DMS 273 (cell line): ENCODE measurements at regions not wholly inside any gene's neighbourhood (a gene's known extent, or its start where the extent isn't known, plus 50 kb on each side); places are given as distances from the start of the nearest gene placed in this dataset.
A peak's percentile ranks its signal among the peaks of the same experiment; 100 is the strongest.

Source experiments
- DNase-seq: peaks from one replicate; lab custom pipeline; 2025; ENCODE audit not compliant: unreplicated experiment; lab: John Stamatoyannopoulos, UW

DNA sequence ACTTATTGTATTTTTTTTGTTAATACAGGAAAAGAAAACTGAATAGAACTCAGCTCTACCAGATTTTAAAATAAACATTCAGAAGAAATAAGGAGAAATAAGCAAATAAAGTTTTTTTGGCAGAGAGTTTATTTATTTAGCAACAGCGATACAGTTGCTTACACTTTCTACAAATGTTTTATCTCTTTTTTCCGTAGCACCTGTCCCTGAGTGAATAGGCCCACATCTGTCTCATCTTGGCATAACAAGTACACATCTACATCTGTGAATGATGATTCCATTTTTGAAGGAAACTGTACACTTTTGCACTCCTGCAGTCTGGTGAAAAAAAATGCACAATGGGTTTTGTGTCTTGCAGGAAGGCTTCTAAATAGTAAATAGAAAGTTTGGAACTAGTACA lies 783.6 kb upstream of the ZEB2 start:
- no peak for DNase-seq

DNA sequence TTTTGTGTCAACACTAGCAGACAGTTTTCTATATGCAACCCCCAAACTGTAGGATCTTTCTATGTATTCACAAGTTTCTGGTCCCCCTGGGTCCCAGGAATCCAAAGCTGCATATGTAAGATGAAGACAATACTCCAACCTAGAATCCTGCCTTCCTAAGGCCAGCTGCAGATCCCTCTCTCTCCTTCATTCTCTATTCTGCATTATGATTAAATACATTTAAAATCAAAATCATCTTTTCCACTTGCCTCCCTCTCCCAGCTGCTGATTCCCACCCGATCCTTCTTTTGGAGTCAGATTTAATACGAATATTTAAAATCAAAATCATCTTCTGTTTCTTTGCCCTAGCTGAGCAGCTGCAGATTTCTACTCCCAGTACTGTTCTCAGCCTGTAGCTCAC lies 783.0 kb upstream of the ZEB2 start:
- DNase-seq = no peak

DNA sequence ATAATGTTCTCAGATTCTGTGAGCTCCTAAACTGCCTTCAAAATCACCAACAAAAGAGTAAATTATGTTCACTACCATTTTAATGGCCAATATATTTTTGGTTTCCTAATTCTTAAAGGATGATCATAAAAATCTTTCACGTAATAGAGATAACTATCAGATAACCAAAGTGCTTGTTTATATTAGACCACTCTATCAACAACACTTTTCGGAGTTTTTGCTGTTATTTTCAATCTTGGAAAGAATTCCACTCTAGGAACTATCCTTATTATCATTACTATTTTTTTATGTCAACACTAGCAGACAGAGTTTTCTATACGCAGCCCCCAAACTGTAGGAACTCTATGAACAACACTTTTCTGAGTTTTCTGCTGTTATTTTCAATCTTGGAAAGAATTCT lies 782.5 kb upstream of the ZEB2 start:
- DNase-seq = no peak

DNA sequence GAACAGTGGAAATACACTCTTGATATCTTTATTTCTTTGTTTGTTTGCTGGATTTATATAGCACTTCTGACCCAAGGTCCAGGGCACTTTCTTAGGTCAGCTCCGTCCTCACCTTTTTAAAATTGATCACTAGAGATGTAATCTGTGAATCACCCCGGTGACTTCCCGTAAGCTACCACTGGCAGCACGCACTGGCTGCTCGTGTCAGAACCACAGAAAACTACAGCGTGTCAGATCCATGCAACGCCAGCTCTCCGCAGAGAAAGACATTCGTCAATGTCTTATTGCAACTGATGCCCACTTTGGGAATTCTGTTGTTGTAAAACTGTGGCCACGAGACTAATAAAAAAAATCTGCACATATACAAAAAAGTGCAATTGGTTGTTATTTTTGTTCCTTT lies 779.4 kb upstream of the ZEB2 start:
- no peak for DNase-seq

DNA sequence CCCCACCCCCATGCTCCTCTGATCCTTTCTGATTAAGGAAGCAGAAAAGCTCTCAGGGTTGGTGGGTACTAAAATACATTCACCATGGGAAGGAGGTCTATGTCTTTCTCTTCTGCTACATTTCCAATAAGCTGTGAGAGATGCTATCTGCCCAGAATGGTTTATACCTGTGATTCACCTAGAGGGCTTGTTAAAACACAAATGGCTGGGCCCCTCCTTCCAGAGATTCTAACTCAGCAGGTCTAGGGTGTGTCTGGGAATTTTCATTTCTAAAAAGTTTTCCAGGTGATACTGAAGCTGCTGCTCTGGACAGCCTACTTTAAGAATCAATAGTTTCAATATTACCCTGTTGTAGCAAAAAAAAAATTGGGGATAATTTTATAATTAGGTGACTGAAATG lies 772.2 kb upstream of the ZEB2 start:
- DNase-seq = no peak

DNA sequence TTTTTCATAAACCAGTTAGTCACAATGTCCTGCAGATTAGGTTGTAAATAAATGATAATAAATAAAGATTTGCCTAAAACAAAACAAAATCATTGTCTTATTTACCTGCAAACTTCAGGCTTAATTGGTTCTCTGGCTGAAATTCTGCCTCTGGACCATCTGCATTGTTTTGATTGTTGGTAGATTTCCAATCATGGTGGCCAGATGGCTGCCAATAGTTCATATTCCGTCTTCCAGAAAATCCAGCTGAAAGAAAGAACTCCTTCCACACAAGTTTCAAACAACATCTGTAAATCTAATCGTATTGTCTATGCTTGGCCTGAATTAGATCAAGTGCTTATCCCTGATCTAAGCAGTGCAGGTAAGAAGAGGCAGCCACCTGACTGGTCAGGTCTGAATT lies 771.1 kb upstream of the ZEB2 start:
- peak; percentile 19 for DNase-seq

DNA sequence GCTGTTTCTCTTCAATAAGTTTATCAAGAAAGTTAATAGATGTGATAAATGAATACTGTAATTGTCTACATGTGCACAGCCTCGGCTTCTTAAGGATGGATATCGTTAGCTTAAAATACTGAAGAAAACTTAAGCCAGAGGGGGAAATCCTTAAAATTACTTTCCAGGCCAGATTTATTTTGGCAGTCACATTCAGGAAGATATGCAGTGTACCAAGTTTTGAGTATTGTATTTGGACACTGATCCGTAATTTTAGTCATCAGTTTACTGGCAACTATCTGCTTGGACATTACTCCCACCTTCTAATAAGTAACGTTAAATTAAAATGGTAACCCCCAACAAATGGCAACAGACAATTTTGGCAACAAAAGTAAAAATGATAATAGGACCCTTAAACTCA lies 770.0 kb upstream of the ZEB2 start:
- DNase-seq = no peak

DNA sequence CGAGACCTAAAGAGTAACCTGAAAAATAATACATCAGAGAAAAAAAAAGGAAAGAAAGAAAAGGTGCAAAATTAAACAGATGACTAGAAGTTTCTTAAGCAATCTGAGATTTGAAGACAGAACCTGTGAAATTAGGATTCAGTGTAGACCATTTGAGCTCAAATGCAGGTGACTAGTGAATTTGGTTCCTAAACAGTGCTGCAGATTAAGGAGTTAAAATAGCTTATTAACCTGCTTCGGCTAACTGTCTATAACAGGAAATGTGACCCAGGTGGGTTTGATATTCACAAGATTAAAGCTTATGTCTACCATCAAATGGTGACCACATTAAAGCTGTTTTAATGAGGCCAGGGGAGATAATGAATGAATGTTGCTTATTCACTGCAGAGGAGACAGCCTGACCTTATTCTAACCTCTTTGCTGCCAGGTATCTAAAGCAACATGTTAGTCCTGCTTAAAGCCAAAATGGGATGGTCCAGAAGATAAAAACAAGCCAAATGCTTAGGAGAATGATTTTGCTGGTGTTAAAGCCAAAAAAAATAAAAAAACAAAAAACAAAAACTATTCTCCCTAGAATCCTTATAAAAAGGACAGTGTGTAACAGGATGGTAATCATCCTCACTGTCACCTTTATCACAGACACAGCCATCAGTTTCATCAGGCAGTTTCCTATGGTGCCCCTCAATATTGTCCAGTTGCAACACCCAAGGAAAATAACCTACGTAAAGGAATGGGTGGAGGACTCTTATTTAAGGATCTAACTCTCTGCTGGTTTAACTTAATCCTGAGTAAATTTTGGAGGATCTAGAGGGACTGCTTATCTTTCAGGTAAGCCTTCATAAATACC lies 769.0 kb upstream of the ZEB2 start:
- DNase-seq = no peak

DNA sequence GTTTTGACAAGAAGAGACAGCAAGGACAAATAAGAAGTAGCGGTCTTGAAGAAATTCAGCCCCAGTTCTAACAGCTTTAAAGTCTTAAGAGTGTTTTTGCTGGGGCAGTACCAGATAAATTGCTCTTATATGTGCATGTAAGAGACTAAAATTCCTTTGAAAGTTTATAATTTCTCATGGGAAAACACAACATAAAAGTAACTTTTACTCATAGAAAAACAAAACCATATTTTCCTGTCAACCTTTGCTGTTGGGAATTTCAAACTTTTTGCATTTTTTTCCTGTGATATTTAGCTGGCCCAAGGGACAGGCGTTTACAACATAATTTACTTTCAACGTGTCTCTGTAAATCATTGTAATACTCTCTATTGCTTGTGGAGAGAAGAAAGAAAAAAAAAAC lies 767.8 kb upstream of the ZEB2 start:
- DNase-seq = no peak

DNA sequence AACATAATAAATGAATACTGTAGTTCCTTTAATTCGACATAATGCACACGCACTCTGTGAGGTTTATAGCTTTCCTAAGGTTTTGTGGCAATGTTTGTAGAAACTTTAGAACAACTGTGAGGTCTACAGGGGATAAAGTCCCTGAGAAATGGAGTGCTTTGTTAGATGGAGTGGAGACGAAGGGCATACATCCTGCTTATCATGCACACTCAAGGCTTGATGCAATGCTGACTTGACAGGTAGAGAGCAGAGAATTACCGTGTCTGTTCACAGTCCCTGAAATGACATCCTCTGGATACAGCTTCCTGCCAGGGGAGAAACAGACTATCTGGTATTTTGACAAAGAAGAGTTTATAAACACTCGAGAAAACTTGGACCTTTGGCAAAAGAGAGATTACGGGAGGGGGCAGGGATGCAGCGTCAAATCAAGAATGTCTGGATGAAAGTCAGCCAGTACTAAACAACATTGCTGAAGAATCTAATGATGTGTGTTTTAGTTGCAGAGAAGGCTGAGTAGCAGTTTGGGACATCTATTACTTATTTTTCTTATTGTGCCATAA lies 766.9 kb upstream of the ZEB2 start:
- DNase-seq = no peak

DNA sequence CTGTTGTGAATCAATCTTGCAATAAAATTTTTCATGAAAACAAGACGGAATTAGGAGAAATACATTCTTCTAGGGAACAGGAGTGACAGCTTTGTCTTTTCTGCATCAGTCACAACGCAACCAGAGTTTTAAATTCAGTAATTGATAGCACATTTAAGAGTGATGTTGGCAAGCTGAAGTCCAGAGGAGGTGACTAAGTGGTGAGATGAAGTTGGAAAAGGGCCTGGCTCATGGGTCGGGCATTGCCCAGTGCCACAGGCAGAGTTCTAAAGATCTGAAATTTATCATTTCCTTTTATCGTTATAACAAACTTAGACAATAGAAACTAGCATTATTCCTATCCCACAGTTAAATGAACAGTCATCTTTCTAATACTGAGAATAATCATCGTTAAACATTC lies 764.6 kb upstream of the ZEB2 start:
- no peak for DNase-seq

DNA sequence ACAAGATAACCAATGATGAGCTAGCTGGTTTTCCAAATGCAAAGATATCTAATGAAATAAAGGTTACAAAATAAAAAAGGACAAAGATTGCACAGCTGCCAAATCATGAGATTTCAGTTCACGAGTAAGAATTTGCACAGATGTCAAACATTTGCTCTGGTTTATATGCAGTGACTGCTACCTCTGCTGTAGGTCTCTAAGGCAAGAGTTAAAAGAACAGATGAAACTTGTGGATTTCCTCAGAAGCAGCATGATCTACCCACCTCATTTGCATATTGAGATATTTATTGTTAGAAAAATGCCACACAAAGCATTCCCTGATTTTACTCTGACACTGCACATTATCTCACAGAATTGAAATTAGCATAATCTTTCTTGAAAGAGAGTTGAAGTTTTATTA lies 763.2 kb upstream of the ZEB2 start:
- DNase-seq = peak; percentile 26

DNA sequence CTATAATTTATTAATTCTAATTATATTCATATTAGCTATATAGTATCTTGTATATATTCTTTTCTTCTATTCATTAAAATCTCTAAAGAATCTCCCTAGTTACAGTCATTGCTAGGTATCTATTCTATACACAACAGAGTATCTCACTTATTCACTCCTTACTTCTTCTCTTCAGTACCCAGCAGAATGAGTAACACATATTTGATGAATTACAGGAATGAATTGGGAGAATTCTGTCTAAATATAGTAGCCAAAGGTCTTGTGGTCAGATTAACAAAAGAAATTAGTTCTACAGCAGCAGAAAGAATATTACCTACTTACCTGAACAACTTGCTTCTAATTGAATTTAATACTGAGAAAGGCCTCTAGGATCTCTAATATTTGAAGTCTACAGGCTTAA lies 758.0 kb upstream of the ZEB2 start:
- DNase-seq = no peak

DNA sequence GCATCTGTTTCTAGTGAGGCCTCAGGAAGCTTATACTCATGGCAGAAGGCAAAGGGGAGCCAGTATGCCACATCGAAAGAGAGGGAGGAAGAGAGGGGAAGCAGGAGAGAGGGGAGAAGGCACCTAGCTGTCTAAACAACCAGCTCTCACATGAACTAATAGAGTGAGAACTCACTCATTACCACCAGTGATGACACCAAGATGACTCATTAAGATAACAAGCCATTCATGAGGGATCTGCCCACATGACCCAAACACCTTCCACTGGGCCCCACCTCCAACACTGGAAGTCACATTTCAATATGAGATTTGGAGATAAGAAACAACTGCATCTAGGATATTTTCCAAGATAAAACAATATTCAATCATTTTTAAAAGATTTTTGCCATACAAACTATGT lies 753.9 kb upstream of the ZEB2 start:
- no peak for DNase-seq

DNA sequence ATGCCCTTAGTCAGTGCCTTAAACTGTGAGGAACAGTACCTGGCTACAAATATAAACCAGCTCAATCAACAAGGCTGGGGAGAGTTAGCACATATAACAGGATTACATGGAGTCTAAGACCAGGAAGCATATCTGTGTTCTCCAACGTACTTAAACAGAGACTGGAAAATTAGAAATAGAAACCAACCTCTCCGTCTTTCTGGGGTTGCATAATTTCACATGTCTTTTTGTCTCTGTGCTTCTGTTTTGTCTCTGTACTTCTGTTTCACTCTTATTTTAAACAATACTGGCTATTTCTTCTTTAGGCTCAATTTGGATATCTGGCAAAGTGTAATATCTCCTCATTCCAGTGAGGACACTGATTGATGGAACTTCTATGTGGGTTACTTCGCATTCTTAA lies 749.0 kb upstream of the ZEB2 start:
- no peak for DNase-seq

DNA sequence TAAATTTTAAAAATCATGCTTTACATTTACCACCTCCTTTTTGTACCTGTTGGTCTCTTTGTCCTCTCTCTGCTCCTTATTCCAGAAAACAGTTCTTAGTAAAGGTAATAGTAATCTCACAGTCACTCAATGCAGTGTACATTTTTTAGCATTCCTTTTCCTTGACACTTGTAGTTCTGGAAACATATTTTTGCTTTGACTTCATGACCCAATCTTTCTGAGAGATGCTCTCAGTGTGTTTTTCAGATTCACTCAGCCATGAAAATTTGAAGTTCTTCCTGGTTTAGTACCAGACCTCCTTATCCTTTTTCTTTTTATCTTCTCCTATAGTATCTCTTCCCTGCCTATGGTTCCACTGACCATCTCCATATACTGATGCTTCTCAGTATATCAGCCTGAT lies 747.5 kb upstream of the ZEB2 start:
- no peak for DNase-seq

DNA sequence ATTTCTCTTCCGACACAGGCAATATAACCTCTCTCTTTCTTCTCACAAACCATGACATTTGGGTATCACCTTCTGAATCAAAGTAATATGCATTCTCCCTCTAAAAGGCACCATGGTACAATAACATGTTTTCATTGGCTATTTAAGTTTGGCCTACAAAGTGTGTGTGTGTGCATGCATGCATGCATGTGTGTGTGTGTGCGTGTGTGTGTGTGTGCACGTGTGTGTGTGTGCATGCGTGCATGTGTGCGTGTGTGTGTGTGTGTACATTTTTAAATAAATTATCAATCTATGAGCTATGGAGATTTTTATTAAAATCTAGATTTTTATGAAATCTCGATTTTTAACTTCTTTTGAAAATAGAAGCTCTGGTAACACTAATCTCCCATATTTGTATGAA lies 745.3 kb upstream of the ZEB2 start:
- DNase-seq = no peak

DNA sequence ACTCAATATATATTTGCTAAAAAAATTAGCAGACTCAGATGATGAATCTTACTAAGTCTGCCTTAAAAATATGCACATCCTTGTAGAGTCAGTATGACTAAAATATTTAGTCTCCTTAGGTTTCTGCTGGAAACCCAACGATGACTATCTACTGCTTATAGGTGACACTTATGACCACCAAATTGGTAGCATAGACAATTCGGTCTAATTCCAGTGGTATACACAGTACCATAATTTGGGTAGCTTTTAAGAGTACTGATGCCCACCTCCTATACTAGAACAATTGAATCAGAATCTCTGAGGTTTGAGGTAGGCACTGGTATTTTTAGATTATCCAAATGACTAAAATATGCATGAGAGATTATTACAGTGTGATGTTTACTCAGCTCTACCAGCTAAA lies 740.8 kb upstream of the ZEB2 start:
- DNase-seq = no peak

DNA sequence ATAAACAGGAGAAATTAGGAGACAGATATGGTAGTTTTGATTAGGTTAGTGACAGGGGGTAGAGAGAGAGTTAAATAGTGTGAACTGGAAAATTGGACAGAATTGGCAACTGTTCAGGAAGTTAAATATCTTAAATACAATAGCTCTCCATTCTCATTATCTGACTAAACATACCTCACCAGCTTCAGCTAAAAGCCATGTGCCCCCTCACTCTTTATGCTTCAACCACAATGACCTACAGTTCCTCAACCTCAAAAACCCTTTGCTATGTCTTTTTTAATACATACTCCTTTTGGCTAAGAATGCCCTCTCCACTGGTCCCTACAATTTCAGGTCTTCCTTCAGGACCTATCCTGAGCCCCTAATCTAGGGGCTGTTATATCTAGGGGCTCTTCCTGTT lies 740.2 kb upstream of the ZEB2 start:
- DNase-seq = no peak

DNA sequence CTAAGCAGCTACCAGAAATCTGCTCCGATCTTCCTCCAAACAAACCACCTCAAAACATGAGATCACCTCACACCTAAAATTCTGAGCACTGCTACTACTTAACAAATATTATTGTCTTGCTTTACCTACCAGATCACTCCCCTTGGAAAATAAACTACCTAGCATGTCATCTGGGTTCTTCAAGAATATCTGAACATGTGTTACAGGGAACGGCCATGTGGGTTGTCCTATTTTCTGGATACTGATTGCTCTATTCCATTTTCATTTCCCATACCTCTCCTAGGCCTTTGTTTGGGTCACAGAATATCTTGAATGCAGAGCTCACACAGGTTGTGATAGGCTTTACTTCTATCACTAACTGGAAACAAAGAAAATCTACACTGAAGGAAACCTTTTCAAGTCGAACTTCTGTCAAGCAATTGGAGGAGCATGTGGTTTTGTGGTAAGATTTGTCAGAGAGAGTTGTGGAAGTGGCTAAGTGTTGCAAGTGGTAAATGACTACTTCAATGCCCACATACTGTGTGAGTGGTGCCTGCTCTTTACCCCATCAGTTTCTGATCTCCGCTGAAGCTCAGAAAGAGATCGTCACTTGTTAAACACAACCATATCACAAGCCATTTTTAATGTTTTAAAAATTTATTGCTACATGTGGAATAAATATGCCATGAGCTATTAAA lies 739.1 kb upstream of the ZEB2 start:
- DNase-seq = no peak

DNA sequence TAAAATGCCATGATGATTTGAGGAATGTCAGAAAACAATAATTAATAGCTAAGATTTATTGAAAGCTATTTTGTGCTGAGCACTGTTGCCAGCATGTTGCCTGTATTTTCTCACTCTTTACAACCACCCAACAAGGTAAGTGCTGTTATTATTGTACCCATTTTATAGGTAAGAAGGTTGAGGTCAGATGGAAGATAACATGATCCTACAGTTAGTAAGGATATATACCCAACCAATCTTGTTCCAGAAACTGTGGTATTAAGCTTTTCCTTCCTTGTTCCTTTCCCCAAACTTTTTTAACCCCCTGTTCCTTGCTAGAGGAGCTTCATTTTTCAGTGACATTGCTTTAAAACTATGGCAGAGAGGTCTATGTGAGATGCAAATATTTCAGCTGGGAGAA lies 738.0 kb upstream of the ZEB2 start:
- no peak for DNase-seq

DNA sequence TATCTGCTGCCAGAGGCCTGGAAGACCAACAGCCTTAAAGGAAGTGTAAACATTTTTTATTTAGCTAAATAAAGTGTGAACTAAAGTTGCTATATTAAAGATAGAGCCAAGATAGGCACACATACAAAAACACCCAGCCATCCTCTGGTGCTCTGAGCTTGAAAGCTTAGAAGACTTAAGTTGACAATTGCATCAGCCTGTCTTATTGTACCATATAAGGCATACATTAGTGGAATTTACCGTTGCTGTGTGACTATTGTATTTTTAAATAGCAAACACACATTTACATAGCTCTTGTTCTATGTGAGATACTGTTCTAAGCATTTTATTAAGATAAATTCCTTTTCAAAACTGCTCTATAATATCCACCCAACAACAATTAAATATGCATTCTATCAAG lies 736.6 kb upstream of the ZEB2 start:
- no peak for DNase-seq

DNA sequence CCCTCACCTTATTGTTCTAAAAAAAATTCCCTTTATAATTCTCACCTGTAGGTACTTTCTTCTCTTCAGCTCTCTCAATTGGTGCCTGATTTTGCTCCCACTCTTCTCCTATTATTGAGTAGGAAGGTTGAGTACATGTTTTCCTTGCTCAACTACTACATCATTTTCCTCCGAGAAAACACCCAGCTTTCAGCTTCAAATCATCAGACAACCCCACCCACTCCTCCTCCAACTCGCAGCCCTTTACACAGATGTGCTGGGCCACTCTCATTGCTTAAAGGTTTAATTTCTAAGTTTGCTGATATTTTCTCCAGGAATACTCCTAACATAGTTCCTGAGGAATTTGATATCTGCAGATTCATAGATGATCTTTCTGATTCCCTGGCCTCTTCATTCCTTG lies 734.4 kb upstream of the ZEB2 start:
- DNase-seq = no peak
